GM19025 (cell line): ENCODE measurements at regions not wholly inside any gene's neighbourhood (a gene's known extent, or its start where the extent isn't known, plus 50 kb on each side); places are given as distances from the start of the nearest gene placed in this dataset.
"Not testable (repeated sequence)": the region's sequence is repeated elsewhere in the genome, so short reads cannot be mapped to it uniquely, and the experiment has no call there.

Experiments
- ATAC-seq: cut with Tn5 transposase; IDR thresholded peaks from one replicate; pipeline ENCODE4 v1.9.1; 2021; ENCODE audit warnings: mild to moderate bottlenecking, low read depth, moderate library complexity; ENCODE audit not compliant: unreplicated experiment

- ATAC-seq: no peak
Measured at GRCh38 chr10:33719005-33719703, 384.7 kb upstream of the NRP1 start.

- no peak for ATAC-seq
Measured at GRCh38 chr10:33716501-33717267, 382.2 kb upstream of the NRP1 start.

- no peak for ATAC-seq
Measured at GRCh38 chr10:33715303-33715975, 381.0 kb upstream of the NRP1 start.

GRCh38 chr10:33712825-33713224 lies 378.4 kb upstream of the NRP1 start:
- no peak for ATAC-seq

GRCh38 chr10:33710006-33710405 lies 375.5 kb upstream of the NRP1 start:
- ATAC-seq: no peak

- no peak for ATAC-seq
Measured at GRCh38 chr10:33709008-33709753, 374.7 kb upstream of the NRP1 start.

GRCh38 chr10:33708561-33708960 lies 374.1 kb upstream of the NRP1 start:
- ATAC-seq: no peak

- ATAC-seq: no peak
Measured at GRCh38 chr10:33706746-33707145, 372.3 kb upstream of the NRP1 start.

GRCh38 chr10:33706191-33706590 lies 371.7 kb upstream of the NRP1 start:
- no peak for ATAC-seq

GRCh38 chr10:33704214-33704830 lies 369.9 kb upstream of the NRP1 start:
- ATAC-seq: no peak

- no peak for ATAC-seq
Measured at GRCh38 chr10:33703501-33704213, 369.2 kb upstream of the NRP1 start.

GRCh38 chr10:33698033-33698432 lies 363.6 kb upstream of the NRP1 start:
- no peak for ATAC-seq

- no peak for ATAC-seq
Measured at GRCh38 chr10:33697016-33697415, 362.5 kb upstream of the NRP1 start.

- ATAC-seq: no peak
Measured at GRCh38 chr10:33695536-33695935, 361.1 kb upstream of the NRP1 start.

GRCh38 chr10:33690536-33690935 lies 356.1 kb upstream of the NRP1 start:
- not testable (repeated sequence) for ATAC-seq

GRCh38 chr10:33688506-33688905 lies 354.0 kb upstream of the NRP1 start:
- ATAC-seq: no peak

GRCh38 chr10:33684211-33684611 lies 349.7 kb upstream of the NRP1 start:
- ATAC-seq: no peak

GRCh38 chr10:33681595-33681994 lies 347.1 kb upstream of the NRP1 start:
- no peak for ATAC-seq

- ATAC-seq: no peak
Measured at GRCh38 chr10:33680036-33680435, 345.6 kb upstream of the NRP1 start.
